NCI-H187 treated with DMSO at 0.1 percent for 48 hours (cell line): ENCODE measurements at regions not wholly inside any gene's neighbourhood (a gene's known extent, or its start where the extent isn't known, plus 50 kb on each side); places are given as distances from the start of the nearest gene placed in this dataset.

Source experiments
- DNase-seq: peaks from one replicate; lab custom pipeline; 2025; lab: John Stamatoyannopoulos, UW

DNA sequence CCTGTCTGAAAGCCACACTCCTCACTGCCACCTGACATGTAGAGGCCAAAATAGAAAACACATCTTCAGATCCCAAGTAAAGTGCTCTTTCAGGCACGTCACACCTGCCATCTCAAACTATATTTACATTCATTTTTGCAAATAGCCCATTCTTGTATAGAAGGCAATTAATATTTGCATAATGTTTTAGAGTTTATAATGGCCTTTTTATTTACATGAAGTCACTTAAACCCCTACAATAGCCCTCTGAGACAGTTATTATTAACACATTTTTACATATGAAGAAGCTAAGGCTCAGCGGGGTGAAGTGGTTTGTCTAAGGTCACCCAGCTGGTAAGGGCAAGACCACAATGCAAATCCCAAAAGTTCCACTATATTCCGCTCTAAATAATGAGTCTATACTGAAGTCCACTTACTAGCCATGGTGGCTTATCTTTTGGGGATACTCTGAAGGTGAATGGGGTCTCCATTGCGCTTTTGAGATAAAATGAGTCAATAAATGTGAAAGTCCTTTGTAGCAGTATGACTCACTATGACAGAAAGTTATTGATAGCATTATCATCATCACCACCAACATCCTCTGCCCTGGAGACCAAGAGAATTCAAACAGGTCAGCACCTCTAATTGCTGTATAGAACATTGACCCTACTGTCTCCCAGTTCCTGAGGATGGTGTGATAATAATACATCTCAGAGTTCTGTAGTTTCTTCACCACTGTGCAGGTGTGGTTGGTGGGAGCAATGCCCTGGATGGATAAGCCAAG is 155.9 kb upstream of the BCL6 start:
- DNase-seq, result no peak

GRCh38 chr3:187902041-187902471 is 156.8 kb upstream of the BCL6 start:
- no peak for DNase-seq

- no peak for DNase-seq
These were observed 157.7 kb upstream of the BCL6 start for GRCh38 chr3:187902936-187903335.

DNA sequence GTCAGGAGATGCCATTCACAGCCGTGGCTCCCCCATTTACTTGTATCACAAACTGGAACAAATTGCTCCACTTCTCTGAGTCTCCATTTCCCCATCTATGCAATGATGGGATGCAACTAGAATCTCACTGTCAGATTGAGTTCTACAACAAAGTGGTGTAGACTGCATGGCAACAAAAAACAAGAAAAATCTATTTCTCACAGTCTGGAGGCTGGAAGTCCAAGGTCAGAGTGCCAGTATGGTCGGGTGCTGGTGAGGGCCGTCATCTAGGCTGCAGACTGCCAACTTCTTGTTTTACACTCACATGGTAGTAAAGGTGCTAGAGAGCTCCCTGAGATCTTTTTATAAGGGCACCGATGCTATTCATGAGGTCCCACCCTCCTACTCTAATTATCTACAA is 158.4 kb upstream of the BCL6 start:
- DNase-seq, result no peak

- DNase-seq, result no peak
These were observed 161.1 kb upstream of the BCL6 start for GRCh38 chr3:187906416-187906815.

DNA sequence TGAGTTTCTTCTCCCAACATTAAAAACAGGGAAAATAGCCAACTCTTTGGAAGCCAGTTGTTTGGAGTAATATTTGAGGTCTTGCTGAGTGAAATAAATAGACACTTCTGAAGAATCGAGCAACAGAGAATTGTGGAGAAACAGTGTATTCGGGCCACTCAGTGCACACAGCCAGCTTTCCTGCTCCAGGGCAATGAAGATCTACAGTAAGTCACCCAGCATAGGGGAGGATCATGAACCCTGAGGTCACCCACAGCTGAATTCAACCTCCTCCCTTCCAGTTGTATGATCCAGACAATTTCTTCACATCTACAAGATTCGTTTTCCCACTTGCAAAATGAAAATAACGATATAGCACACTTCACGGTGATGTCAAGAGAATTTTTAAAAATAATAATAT is 161.7 kb upstream of the BCL6 start:
- no peak for DNase-seq

DNA sequence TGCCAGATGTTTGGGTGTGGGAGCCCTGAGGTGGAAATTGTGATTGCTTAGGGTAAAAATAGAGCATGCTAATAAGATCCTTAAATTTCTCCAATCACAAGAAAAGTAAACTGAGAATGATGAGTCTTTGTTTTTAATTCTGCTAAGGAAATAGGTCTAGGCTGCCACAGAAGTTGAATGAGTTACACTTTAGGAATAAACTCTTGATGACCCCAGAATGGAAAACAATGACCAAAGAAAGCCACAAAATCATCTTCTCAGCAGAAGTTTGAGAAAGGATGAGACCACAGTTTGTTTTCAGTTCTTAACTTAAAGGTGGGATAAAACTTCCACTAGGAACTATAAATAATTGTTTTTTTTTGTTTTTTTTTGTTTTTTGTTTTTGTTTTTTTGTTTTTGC is 164.6 kb upstream of the BCL6 start:
- no peak for DNase-seq

DNA sequence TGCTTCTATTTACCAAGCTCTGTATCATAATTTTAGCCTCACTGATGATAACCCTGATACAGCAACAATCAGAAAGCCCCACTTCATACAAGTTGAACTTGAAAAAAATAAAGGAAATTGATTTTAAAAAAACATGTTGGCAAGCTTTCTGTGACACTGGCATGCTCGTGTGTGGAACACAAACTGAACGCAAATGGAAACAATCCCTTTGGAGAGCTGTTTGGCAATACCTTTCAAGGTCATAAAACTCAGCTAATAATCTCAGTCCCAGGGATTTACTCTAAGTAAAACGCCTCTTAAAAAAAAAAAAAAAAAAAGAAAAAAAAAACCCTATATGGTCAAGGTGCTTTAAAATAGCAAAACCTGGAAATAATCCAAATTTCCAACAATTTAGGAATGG is 166.7 kb upstream of the BCL6 start:
- DNase-seq, result no peak

DNA sequence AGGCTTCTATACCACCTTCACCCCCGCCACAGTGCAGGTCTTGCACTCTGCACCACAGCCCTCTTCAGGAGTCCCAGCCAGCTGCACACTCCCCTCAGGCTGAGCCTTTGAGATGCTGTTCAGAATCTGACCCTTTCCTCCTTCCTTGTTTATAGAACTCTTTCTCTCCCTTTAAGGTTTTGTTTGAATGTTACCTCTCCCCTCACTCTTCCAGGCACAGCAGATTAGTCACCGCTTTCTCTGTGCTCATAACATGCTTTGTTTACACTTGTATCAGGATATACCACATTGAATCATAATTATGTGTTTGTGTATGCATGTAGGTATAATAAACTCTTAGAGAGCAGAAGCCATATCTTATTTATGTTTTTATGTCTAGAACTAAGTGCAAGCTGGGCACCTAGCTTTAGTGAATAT is 168.4 kb upstream of the BCL6 start:
- DNase-seq, result no peak

- no peak for DNase-seq
These were observed 169.0 kb upstream of the BCL6 start for GRCh38 chr3:187914231-187914630.

GRCh38 chr3:187916072-187916471 is 170.8 kb upstream of the BCL6 start:
- DNase-seq, result no peak

GRCh38 chr3:187918081-187918644 is 172.9 kb upstream of the BCL6 start:
- no peak for DNase-seq

- no peak for DNase-seq
These were observed 173.8 kb upstream of the BCL6 start for GRCh38 chr3:187919048-187919447.

DNA sequence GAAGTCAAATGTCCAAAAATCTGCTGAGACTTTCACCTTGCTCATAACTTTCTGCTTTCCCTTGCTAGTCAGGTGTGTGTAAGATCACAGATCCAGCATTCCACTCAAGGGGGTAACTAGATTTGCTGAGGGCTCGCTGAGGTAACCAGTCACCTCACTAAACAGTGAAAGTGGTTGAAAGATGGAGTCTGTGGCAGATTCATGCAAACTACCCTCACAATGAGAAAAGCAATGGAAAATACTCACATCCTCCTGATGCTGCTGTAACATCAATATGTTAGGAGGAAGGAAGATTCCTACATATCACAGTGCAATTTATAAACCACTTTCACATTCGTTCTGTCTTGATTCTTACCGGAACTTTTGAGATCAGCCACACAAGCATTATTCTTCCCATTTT is 174.3 kb upstream of the BCL6 start:
- DNase-seq, result no peak

- no peak for DNase-seq
These were observed 174.8 kb upstream of the BCL6 start for GRCh38 chr3:187920030-187920429.

- DNase-seq, result no peak
These were observed 175.6 kb upstream of the BCL6 start for GRCh38 chr3:187920913-187921312.

DNA sequence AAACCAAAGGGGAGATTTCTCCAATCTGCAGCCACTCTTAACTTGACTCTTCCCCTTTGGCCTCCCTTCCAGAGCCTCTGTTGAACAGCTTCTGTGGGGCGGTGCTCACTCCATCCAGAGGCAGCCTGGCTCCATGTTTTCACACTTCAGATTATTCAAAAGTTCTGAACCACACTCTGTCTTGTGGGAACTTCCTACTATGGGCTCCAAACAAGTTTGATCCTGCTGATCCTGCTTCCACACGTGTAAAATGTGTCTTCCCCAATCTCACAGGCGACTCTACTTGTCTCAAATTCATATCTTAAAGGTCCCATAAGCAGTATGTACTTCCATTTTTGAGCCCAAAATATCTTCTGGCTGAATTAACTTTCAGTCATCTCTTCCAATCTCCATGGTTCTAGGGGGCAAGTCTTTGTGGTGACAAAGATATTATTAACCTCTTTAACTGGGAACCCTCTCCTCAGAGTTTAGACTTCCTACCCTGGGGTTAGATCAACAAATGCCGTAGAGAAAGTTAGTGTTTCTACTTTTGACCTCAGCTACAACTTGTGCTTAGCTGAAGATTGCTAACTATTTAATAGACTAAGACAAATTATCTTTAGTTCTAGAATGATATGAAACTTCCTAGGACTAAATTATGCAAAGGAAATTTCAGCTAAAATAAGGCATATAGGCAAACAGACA is 176.3 kb upstream of the BCL6 start:
- no peak for DNase-seq

DNA sequence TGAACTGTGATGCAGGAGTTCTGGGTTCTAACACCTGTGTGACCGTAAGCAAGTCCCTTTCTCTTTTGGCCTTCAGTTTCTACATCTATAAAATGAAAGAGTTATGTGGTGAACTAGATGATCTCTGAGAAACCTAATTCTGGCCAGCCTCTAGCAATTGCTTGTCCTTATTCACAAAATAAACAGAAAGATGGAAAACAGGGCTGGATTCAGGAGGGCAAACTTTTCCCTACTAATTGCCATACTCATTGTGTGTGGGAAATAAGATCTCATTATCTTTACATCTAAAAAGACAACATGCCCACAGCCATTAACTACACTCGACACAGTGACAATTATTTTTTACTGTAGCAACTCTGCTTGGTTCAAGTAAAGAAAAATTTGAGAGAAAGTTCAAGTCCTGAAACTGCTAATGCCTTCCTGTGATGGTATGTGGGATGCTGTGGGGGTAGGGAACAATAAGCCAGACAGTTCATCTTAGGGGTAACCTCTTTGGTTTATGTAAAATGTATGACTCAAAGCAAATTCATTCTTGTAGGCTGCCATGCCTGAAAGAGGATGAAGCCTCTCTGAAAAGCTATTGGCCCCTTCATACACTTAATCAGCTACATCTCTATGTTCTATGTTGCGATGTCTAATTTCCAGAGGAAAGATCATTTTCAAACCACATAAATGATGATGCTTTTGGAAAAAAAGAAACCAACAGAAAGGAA is 177.6 kb upstream of the BCL6 start:
- no peak for DNase-seq

DNA sequence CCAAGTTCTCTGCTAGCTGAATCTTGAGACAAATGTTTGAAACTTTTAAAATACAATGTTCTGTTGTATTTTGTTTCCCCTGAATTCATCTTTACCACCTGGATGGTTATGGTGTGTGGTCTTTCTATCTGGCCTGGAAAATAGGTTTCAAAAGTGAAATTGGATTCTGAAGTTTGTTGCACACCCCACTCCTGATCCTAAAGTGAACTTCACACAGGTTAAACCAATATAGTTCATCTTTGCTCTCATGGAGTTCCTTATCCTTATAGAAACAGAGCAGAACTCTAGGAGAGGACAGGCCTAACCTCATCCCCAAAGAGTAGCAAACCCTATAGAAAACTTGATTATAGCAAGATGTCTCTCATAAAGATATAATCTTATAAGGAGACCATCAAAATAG is 179.4 kb upstream of the BCL6 start:
- DNase-seq, result no peak

- no peak for DNase-seq
These were observed 180.1 kb upstream of the BCL6 start for GRCh38 chr3:187925326-187925725.

DNA sequence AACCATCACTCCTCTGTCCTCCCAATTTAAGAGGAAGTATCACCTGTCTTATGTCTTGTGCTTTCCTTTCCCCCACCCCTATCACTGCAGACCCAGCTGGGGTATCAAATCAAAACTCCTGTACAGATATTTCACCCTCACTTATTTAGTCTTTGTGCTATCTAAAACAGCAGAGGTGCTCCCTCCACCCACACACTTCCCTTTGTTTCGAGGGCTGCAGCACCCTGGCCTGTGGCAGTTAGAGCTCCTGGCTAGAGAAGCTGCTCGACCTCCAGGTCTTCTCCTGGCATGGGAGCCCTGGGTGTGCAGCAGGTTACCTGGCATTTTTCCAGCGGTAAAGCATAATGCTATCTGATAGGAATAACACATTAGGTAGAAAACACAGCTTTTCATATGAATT is 181.4 kb upstream of the BCL6 start:
- no peak for DNase-seq

DNA sequence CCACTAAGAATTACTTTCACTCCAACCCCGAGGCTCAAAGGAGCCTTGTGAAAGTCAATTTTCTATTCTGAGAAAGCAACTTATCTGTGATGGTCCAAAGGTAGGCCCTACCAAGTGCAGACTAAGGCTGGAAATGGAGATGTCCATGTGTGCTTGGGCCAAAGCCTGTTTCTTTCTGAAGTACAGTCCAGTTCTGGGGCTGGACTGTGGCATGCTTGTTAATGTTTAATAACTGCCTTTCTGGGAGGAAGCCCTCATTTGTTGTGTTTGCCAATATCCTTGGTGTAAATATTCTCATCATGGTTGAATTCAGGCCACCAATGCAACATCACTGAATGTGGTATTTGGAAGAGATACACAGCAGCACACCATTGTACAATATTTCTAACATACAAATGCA is 182.3 kb upstream of the BCL6 start:
- DNase-seq, result no peak
